ENCODE measurements at regions not wholly inside any gene's neighbourhood (a gene's known extent, or its start where the extent isn't known, plus 50 kb on each side); places are given as distances from the start of the nearest gene placed in this dataset.

DNA sequence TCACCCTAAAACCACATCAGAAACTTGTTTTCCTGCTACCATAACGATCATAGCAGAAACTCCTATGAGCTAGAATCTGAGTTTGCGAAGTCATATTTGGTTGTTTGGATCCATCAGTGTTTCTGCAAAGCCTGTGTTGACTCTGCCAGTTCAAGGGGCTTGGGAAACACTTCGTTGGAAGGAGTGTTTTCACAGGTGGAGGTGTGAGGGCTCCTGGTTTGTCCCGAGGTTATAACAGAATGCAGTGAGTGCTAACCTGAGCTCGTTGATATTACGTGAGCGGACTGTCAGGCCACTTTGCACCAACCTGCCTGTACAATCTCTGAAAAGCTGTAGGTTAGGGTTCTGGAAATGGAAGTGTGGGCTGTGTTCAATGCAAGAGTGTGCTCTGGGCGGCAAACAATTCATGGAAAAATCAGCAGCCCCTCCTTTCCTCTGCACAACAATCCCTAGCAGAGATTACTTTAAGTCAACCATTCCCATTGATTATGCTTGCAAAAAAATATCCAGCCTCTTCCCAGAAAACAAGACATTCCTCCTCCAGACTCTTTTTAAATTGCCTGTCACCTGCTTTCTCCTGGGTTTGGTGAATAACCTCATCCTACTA, 622.0 kb downstream of the TYW1 start:
- H3K9me3 Mint-ChIP-seq (ENCODE audit: unreplicated experiment), result no peaks in the 10 kb centered on the region
- peaks cover 16% of the 10 kb centered on the region for H3K4me1 Mint-ChIP-seq (ENCODE audit: low read depth, unreplicated experiment)
- H3K36me3 Mint-ChIP-seq (ENCODE audit: unreplicated experiment), result peaks cover 5% of the 10 kb centered on the region
- peaks cover 1% of the 10 kb centered on the region for H3K27me3 Mint-ChIP-seq (ENCODE audit: unreplicated experiment)
- TF ChIP-seq, protein P1, sequence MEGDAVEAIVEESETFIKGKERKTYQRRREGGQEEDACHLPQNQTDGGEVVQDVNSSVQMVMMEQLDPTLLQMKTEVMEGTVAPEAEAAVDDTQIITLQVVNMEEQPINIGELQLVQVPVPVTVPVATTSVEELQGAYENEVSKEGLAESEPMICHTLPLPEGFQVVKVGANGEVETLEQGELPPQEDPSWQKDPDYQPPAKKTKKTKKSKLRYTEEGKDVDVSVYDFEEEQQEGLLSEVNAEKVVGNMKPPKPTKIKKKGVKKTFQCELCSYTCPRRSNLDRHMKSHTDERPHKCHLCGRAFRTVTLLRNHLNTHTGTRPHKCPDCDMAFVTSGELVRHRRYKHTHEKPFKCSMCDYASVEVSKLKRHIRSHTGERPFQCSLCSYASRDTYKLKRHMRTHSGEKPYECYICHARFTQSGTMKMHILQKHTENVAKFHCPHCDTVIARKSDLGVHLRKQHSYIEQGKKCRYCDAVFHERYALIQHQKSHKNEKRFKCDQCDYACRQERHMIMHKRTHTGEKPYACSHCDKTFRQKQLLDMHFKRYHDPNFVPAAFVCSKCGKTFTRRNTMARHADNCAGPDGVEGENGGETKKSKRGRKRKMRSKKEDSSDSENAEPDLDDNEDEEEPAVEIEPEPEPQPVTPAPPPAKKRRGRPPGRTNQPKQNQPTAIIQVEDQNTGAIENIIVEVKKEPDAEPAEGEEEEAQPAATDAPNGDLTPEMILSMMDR (IDR thresholded peaks at IDR 0.05; ENCODE audit: partially characterized antibody, unreplicated experiment), result no peak
- peak overlapping the region; percentile 57 for H3K27ac Mint-ChIP-seq (ENCODE audit: unreplicated experiment)
- DNase-seq, result no peak
- peak overlapping the region; percentile 18 for H3K4me3 Mint-ChIP-seq (ENCODE audit: unreplicated experiment)

DNA sequence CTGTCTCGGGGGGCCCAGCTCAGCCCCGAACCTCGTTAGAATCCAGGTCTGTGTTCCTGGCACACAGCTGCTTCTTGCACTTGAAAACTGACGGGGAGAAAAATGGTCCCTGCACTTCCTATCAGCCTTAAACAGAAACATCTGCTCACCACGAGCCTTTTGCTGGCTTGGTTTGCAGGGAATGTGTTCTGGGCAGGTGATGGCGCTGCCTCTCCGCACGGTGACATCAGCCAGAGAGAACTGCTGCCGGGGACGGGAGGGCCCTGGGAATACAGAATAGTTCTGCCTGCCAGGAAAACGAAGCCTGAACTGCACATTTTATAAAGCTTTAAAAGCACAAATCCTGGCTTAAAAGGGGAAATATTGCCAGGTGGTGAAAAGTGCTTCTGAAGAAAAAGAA, 622.5 kb downstream of the TYW1 start:
- peak overlapping the region; percentile 57 for H3K27ac Mint-ChIP-seq (ENCODE audit: unreplicated experiment)
- H3K4me1 Mint-ChIP-seq (ENCODE audit: low read depth, unreplicated experiment), result peaks cover 12% of the 10 kb centered on the region
- H3K9me3 Mint-ChIP-seq (ENCODE audit: unreplicated experiment), result no peaks in the 10 kb centered on the region
- DNase-seq, result peak; percentile 67
- TF ChIP-seq, protein P1 (IDR thresholded peaks at IDR 0.05; ENCODE audit: partially characterized antibody, unreplicated experiment), result no peak
- H3K4me3 Mint-ChIP-seq (ENCODE audit: unreplicated experiment), result peak overlapping the region; percentile 18
- H3K36me3 Mint-ChIP-seq (ENCODE audit: unreplicated experiment), result peaks cover 3% of the 10 kb centered on the region
- peaks cover 1% of the 10 kb centered on the region for H3K27me3 Mint-ChIP-seq (ENCODE audit: unreplicated experiment)

DNA sequence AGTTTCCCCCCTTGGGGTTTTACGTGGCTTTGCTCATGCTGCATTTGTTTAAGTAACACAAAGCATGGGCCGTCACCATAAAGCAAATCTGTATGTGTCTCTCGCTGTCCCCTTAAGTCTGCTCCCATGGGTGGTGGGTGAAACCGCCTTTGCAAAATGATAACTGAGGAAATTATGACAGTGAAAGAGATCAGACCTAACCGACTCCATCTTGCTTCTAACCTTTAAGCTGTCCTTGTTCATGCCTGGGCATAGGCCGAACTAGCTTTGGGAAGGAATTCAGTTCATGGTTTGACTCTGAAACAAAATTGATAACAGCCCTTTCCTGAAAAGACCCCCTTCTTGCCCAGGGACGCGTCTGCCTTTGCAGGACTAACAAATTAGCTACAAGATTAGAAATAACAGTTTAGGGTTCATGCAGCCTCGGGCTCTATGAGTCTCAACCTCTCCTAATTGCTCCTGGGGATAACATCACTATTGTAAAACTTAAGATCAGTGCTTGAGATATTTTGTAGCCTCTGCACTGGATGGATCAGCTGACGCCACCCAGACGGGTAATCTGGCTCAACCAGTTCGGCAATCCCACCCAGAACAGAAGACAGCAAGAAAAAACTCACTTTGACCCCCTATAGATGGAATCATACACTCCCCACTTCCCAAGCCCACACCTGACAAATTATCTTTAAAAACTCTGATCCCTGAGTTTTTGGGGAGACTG, 623.7 kb downstream of the TYW1 start:
- Mint-ChIP-seq H3K27ac (ENCODE audit: unreplicated experiment) (no peak overlapping the region), H3K4me3 (ENCODE audit: unreplicated experiment) (no peak overlapping the region), H3K27me3 (ENCODE audit: unreplicated experiment) (peaks cover 1% of the 10 kb centered on the region), H3K4me1 (ENCODE audit: low read depth, unreplicated experiment) (peaks cover 15% of the 10 kb centered on the region), H3K9me3 (ENCODE audit: unreplicated experiment) (no peaks in the 10 kb centered on the region), H3K36me3 (ENCODE audit: unreplicated experiment) (no peaks in the 10 kb centered on the region)
- TF ChIP-seq, protein P1 (IDR thresholded peaks at IDR 0.05; ENCODE audit: partially characterized antibody, unreplicated experiment), result no peak
- DNase-seq, result no peak

DNA sequence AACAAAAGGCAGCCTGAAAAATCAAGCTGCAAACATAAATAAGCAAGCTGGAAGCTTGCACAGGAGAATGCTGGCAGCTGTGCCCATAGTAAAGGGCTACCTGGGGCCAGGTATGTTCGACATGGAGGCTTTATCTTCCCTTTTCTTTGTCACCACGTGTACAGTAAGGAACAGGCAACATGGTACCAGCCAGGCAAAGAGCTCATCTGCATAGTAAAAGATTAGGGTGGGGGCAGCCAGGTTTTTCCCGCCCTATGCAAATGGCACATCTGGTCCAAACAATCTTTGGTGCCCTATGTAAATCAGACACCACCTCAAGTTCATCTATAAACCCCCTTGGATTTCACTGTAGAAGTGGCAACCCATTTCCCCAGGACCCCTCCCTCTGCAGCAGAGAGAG, 625.1 kb downstream of the TYW1 start:
- H3K4me1 Mint-ChIP-seq (ENCODE audit: low read depth, unreplicated experiment), result peaks cover 17% of the 10 kb centered on the region
- no peak for DNase-seq
- H3K9me3 Mint-ChIP-seq (ENCODE audit: unreplicated experiment), result no peaks in the 10 kb centered on the region
- no peak overlapping the region for H3K27ac Mint-ChIP-seq (ENCODE audit: unreplicated experiment)
- H3K27me3 Mint-ChIP-seq (ENCODE audit: unreplicated experiment), result no peaks in the 10 kb centered on the region
- H3K36me3 Mint-ChIP-seq (ENCODE audit: unreplicated experiment), result no peaks in the 10 kb centered on the region
- no peak overlapping the region for H3K4me3 Mint-ChIP-seq (ENCODE audit: unreplicated experiment)
- TF ChIP-seq, protein P1 (IDR thresholded peaks at IDR 0.05; ENCODE audit: partially characterized antibody, unreplicated experiment), result no peak

DNA sequence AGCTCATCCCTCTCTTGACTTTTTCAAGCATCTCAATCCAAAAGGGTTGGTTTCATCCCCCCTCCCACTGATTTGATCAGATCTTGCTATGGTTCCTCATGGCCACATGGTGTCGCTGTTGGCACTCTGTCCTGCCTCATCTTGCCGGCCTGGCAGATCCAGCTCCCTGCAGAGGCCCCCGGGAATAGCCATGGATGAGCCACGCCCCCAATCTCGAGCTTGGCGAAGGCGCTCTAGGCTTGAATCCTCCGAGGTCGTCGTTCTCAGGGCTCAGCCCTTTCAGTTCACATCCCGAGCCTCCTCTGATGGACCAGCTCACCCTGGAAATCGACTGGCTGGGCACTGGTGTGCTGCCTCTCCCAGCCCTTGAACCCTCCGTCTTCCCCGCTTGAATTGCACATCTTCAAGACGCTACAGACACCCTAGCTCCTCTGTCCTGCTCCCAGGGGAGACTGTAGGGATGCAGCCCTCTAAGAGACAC, 628.7 kb downstream of the TYW1 start:
- peak overlapping the region; percentile 60 for H3K4me3 Mint-ChIP-seq (ENCODE audit: unreplicated experiment)
- peaks cover 6% of the 10 kb centered on the region for H3K4me1 Mint-ChIP-seq (ENCODE audit: low read depth, unreplicated experiment)
- no peaks in the 10 kb centered on the region for H3K27me3 Mint-ChIP-seq (ENCODE audit: unreplicated experiment)
- no peaks in the 10 kb centered on the region for H3K9me3 Mint-ChIP-seq (ENCODE audit: unreplicated experiment)
- TF ChIP-seq, protein P1 (IDR thresholded peaks at IDR 0.05; ENCODE audit: partially characterized antibody, unreplicated experiment), result peak; percentile 96
- H3K27ac Mint-ChIP-seq (ENCODE audit: unreplicated experiment), result no peak overlapping the region
- DNase-seq, result peak; percentile 93
- peaks cover 5% of the 10 kb centered on the region for H3K36me3 Mint-ChIP-seq (ENCODE audit: unreplicated experiment)
